ENCODE measurements at regions not wholly inside any gene's neighbourhood (a gene's known extent, or its start where the extent isn't known, plus 50 kb on each side); places are given as distances from the start of the nearest gene placed in this dataset.

DNA sequence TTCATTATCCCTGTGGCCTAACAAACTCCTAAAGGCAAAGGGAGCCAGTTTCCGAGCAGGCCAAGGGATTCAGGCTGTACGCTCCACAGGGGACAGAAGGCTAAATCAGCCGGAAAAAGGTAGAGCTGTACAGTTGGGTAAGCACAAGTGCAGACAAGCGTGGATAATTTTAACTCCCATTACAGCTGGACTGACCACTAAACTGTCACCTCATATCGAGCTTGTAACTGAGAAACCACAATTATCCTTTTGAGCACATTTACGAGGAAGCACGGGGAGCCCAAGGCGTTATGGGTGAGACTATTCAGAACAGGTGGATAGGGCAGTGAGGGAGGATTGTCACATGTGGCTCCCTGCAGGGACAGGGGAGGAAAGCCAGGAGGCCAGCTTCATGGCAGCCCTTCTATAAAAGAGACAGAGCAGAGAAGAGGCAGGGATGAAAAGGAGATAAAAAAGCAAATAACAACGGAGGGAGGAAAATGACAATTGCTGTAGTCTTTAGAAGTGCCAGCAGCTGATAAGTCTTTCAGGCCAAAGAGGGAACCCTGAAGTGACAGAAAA, 288.0 kb downstream of the FGFR2 start:
- CTCF ChIA-PET, result no interaction called here
- no peak for TF ChIP-seq MAX (IDR thresholded peaks at IDR 0.05)
- TF ChIP-seq REST (IDR thresholded peaks at IDR 0.05; ENCODE audit: low read depth), result no peak
- no peak for TF ChIP-seq EZH2phosphoT487 (IDR thresholded peaks at IDR 0.05; ENCODE audit: borderline replicate concordance)
- TF ChIP-seq SRF (IDR thresholded peaks at IDR 0.05; ENCODE audit: low read depth), result no peak
- TF ChIP-seq EZH2 (IDR thresholded peaks at IDR 0.05), result no peak
- TF ChIP-seq YY1 (IDR thresholded peaks at IDR 0.05; ENCODE audit: extremely low read depth, insufficient replicate concordance, low read depth, low read length), result no peak
- no peak for TF ChIP-seq ELF1 (IDR thresholded peaks at IDR 0.05; ENCODE audit: borderline replicate concordance, low read depth)
- TF ChIP-seq ZNF274 (IDR thresholded peaks at IDR 0.05; ENCODE audit: low read depth, low read length), result no peak
- intact Hi-C loops (cut with micrococcal nuclease), result no loop called here
- Histone ChIP-seq H2AFZ (ENCODE audit: low read depth, low read length, poor library complexity, severe bottlenecking) (no peak overlapping the region), H3K79me2 (ENCODE audit: insufficient read depth, low read length) (no peaks in the 10 kb centered on the region), H3K9ac (ENCODE audit: low read length) (no peak overlapping the region), H3K36me3 (ENCODE audit: control insufficient read depth in 1 of 2, insufficient read depth in 2 of 2, low read length in 2 of 2) (no peaks in the 10 kb centered on the region), H3K27ac (ENCODE audit: low read depth, low read length) (no peak overlapping the region), H3K4me2 (ENCODE audit: low read length) (no peak overlapping the region), H3K9me3 (ENCODE audit: control insufficient read depth in 1 of 2, insufficient read depth in 1 of 2, low read depth in 1 of 2, low read length in 2 of 2) (no peaks in the 10 kb centered on the region), H3K4me1 (ENCODE audit: control insufficient read depth in 1 of 2, insufficient read depth in 2 of 2, low read length in 2 of 2) (0 out of 4 replicates have a peak, but pooled peaks cover 0 to 5% of the 10 kb centered on the region in 2 experiments), H4K20me1 (ENCODE audit: insufficient read depth) (no peaks in the 10 kb centered on the region), H3K27me3 (ENCODE audit: insufficient read depth, low read length) (no peaks in the 10 kb centered on the region), H3K4me3 (replicated peaks in 1 of 2; ENCODE audit: low read depth in 1 of 2, low read length in 2 of 2) (no peak overlapping the region), H3K9me2 (ENCODE audit: insufficient read depth) (no peaks in the 10 kb centered on the region)
- BruUV-seq (replicated peaks), result no TSS peak
- ATAC-seq, result no peak
- RAD21 ChIA-PET (ENCODE audit: low non-redundant PET in 1 of 2, low total read pairs in 2 of 2, uncharacterized antibody in 2 of 2, unreplicated experiment in 2 of 2), result no interaction called here
- DNase-seq (ENCODE audit: low read depth, low spot score), result no peak
- POLR2A ChIA-PET, result no interaction called here
